ENCODE measurements at regions not wholly inside any gene's neighbourhood (a gene's known extent, or its start where the extent isn't known, plus 50 kb on each side); places are given as distances from the start of the nearest gene placed in this dataset.

DNA sequence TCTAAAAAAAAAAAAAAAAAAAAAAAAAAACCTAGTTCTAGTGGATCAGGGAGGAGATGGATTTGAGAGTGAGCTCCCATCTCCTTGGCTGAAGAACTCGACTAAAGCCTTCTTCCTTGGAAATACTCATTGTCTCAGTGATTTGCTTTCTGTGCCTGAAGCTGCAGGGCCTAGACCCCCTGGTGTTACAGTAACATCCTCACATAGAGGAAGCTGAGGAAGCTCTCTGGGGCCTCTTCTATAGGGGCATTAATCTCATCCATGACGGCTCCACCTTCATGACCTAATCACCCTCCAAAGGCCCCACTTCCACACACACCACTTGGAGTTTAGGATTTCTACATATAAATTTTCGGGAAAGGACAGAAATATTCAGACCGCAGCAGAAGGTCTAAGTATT lies 95.9 kb upstream of the ETS2 start:
- TF ChIP-seq, protein P1, sequence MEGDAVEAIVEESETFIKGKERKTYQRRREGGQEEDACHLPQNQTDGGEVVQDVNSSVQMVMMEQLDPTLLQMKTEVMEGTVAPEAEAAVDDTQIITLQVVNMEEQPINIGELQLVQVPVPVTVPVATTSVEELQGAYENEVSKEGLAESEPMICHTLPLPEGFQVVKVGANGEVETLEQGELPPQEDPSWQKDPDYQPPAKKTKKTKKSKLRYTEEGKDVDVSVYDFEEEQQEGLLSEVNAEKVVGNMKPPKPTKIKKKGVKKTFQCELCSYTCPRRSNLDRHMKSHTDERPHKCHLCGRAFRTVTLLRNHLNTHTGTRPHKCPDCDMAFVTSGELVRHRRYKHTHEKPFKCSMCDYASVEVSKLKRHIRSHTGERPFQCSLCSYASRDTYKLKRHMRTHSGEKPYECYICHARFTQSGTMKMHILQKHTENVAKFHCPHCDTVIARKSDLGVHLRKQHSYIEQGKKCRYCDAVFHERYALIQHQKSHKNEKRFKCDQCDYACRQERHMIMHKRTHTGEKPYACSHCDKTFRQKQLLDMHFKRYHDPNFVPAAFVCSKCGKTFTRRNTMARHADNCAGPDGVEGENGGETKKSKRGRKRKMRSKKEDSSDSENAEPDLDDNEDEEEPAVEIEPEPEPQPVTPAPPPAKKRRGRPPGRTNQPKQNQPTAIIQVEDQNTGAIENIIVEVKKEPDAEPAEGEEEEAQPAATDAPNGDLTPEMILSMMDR (conservative IDR thresholded peaks at IDR 0.05; ENCODE audit: low read length): no peak
- TF ChIP-seq EZH2phosphoT487 (IDR thresholded peaks at IDR 0.05; ENCODE audit: borderline replicate concordance, low read depth, low read length): no peak
